Neural progenitor cell (in vitro differentiated cells): ENCODE measurements at regions not wholly inside any gene's neighbourhood (a gene's known extent, or its start where the extent isn't known, plus 50 kb on each side); places are given as distances from the start of the nearest gene placed in this dataset.

Source experiments
- EZH2 ChIP-seq: fragments of 200-600 bp; sonication (generic); IDR thresholded peaks from 2 replicates; pipeline ENCODE4 v1.6.1; 2017; ENCODE audit warnings: antibody characterized with exemption, mild to moderate bottlenecking, moderate library complexity
- EZH2phosphoT487 ChIP-seq: fragments of 200-600 bp; sonication (generic); IDR thresholded peaks from 2 replicates; pipeline ENCODE4 v1.6.1; 2017; ENCODE audit warnings: antibody characterized with exemption
- TF ChIP-seq, protein P1 (sequence below): fragments of 200-600 bp; sonication (generic); IDR thresholded peaks from 2 replicates; pipeline ENCODE4 v1.5.1; 2017; ENCODE audit warnings: antibody characterized with exemption, mild to moderate bottlenecking

DNA sequence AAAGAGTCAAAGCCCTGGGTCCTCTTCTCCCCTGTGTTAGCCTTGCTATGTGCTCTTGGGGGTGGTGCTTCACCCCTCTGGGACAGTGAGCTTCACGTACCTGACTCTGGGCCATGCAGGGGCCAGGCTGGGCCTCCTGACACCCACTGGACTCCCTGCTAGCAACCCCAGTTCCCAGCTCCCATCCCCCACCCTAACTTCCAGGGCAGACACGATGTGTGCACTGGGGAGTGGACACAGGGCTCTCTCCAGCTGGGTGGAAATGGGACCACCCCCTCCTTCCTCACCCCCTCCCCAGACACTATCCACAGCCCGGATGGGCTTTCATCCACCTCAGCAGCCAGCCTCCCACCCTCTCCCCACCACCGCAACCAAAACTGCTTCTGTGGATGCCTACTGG, 113.0 kb upstream of the ZNF479 start:
- TF ChIP-seq, protein P1, sequence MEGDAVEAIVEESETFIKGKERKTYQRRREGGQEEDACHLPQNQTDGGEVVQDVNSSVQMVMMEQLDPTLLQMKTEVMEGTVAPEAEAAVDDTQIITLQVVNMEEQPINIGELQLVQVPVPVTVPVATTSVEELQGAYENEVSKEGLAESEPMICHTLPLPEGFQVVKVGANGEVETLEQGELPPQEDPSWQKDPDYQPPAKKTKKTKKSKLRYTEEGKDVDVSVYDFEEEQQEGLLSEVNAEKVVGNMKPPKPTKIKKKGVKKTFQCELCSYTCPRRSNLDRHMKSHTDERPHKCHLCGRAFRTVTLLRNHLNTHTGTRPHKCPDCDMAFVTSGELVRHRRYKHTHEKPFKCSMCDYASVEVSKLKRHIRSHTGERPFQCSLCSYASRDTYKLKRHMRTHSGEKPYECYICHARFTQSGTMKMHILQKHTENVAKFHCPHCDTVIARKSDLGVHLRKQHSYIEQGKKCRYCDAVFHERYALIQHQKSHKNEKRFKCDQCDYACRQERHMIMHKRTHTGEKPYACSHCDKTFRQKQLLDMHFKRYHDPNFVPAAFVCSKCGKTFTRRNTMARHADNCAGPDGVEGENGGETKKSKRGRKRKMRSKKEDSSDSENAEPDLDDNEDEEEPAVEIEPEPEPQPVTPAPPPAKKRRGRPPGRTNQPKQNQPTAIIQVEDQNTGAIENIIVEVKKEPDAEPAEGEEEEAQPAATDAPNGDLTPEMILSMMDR: no peak
- TF ChIP-seq EZH2 (no peak), EZH2phosphoT487 (no peak)
